ENCODE measurements at regions not wholly inside any gene's neighbourhood (a gene's known extent, or its start where the extent isn't known, plus 50 kb on each side); places are given as distances from the start of the nearest gene placed in this dataset.
"Not testable (repeated sequence)": the region's sequence is repeated elsewhere in the genome, so short reads cannot be mapped to it uniquely, and the experiment has no call there.

DNA sequence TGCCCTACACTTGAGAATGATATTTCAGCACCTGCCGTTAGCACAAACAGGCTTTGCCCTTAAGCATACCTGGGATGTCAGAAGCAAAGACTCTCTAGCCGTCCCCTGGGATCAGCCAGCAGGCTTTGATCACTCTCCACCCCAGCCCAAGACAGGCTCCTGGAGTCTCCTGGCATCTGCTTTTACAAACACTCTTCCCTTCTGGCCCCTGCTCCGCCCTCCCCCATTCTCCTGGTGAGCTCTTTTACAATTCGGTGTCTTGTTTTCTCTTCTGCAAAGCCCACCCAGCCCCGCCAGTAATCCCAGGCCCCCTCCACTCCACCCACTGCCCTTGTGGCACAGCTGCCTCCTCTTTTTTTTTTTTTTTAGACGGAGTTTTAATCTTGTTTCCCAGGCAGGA lies 50.4 kb downstream of the KATNIP start:
- DNase-seq (ENCODE audit: low read depth), result no peak

DNA sequence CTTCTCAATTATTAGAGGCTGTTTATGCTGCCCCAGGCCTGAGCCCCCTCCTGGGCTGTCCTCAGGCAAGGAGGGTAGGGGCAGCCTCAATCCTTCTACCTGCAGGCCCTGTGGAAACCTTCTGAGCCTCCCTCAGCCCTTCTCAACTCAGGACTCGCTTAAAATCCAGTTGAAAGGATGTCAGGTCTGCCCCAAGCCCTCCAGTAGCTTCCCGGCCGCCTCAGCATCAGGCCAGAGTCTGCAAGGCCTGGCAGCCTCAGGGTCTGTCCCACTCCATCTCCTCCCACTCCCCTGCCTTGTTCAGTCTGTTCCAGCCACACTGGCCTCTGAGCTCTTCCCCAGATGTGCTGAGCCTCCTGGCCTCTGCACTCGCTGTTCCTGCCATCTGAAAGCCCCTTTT lies 52.2 kb downstream of the KATNIP start:
- DNase-seq (ENCODE audit: low read depth), result no peak

DNA sequence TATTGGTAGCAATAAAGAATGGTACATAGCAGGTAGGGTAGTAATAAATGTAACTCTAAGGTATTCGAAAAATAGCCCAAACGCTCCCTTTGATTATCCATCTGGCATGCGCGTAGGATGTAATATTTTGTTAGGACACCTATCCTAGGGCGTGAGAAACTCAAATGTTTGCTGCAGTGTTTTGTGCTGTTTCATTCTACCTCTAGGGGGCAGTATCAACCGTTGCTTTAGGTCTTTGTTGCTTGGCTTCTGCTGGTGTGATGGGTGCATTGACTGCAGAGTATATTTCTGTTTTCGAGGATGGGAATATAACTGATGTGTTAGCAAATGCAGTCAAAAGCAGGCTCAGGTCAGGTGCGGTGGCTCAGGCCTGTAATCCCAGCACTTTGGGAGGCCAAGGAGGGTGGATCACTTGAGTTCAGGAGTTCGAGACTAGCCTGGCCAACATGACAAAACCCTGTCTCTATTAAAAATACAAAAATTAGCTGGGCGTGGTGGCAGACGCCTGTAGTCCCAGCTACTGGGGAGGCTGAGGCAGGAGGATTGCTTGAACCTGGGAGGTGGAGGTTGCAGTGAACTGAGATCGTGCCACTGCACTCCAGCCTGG lies 55.7 kb downstream of the KATNIP start:
- DNase-seq (ENCODE audit: low read depth), result peak; percentile 59

DNA sequence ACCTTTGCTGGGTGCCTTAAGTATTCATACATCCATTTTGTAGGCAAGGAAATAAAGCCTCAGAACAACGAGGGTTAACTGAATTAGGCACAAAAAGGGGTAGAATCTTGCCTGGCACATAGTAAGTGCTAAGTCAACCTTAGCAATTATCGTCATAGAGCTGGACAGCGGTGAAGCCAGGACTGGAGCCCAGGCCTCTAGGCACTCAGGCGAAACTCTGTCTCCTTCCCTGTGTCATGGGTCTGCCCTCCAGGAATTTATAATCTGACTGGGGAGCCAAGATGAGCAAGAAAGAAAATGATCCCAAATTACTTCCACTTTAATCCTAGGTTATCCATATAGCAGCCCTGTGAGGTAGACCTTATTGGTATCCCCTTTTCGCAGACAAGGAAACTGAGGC lies 61.4 kb downstream of the KATNIP start:
- DNase-seq (ENCODE audit: low read depth), result no peak

DNA sequence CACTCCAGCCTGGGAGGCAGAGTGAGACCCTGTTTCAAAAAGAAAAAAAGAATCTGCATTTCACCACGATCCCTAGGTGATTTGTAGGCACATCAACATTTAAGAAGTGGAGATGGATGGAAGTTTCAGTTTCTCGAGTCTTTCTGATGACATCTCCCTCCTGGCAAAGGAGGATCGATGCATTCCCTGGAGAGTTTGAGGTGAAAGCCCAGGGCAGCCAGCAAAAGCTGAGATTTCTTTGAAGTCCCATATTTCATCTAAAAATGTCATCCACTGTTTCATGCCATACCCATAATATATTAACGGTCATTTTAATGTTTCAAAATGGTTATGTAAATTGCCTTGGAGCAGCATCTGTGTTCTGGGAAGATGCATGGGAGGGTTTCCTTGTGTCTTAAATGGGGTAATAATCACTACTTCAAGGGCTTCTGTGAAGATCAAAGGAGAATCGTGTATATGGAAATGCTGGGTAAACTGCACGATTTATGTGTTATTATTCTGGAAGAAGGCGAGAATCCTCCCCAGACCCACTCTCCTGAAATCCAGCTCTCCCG lies 63.4 kb downstream of the KATNIP start:
- DNase-seq (ENCODE audit: low read depth), result no peak

DNA sequence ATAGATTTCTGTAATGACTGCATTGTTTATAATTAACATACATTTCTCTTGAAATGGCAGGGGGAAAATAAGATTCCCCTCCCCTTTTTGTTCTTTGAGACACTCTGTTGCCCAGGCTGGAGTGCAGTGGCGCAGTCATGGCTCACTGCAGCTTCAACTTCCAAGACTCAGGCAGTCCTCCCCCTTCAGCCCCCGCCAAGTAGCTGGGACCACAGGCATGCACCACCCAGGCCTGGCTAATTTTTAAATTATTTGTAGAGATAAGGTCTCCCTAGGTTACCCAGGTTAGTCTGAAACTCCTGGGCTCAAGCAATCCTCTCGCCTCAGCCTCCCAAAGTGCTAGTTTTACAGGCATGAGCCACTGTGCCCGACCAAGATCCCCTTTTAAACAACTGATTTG lies 67.7 kb downstream of the KATNIP start:
- no peak for DNase-seq (ENCODE audit: low read depth)

DNA sequence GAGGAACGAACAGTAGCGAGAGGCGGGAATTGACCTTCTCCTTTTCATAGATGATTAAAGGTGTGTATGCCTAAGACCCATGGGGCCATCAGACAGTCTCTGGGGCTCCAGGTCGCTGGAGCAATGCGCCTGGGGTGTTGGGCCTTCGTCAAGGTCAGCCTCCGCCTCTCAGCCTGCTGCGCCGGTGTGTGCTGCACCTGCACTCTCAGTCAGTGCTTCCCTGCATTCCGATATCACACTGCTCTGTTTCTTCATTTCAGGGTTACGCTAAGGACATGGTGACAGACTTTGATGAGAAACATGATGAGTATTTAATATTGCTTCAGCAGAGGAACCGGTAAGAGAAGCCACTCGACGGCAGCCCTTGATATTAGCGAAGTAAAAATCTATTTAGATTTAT lies 68.2 kb downstream of the KATNIP start:
- DNase-seq (ENCODE audit: low read depth), result no peak

DNA sequence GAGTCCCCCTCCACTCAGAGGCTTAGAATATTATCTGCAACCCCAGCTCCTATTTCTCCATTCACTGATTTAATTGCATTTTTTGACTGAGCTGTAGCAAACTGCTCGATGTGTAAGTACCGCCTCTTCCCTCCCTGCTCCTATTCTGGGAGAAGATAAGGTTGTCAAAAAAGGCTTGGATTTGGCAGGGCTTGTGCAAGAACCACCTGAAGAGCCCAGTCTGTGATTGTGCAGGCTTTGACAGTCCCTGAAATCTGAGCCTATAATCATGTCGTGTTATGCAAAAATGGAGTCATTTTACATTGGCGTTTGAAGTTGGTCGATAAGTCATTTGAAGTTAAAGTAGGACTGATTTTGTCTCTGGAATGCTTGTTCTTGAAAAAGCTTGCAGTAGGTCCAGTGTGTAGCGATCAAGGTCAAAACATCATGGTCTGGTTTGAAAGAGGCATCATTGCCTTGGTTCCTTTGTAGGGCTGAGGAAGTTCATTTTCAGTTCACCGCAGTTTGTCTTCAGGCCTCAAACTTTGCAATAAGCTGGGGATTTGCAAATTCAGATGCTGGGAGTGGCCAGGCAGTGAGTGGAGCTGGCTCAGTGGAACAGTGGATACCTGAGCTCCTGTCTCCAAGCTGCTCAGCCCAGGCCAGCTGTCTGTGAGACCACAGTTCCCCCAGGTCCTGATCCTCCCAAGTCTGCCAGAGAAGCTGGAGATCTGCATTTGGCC lies 68.8 kb downstream of the KATNIP start:
- no peak for DNase-seq (ENCODE audit: low read depth)

DNA sequence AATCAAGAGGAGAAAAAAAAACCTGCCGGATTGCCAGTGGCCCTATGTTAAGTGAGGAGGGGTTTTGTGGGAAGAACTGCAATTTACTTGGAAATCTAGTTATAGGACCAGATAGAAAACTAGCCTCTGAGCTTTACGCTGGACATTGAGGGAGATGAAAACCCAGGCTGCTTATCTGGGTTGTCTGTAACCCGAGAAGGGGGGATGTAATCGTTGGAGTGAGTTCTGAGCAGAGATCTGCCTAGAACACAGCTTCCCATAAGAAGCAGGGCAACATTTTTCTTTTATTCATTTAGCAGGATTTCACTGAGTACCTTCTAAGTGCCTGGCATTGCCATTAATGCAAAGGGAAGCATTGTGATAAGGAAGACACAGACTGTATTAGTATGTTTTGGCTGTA lies 70.6 kb downstream of the KATNIP start:
- no peak for DNase-seq (ENCODE audit: low read depth)

DNA sequence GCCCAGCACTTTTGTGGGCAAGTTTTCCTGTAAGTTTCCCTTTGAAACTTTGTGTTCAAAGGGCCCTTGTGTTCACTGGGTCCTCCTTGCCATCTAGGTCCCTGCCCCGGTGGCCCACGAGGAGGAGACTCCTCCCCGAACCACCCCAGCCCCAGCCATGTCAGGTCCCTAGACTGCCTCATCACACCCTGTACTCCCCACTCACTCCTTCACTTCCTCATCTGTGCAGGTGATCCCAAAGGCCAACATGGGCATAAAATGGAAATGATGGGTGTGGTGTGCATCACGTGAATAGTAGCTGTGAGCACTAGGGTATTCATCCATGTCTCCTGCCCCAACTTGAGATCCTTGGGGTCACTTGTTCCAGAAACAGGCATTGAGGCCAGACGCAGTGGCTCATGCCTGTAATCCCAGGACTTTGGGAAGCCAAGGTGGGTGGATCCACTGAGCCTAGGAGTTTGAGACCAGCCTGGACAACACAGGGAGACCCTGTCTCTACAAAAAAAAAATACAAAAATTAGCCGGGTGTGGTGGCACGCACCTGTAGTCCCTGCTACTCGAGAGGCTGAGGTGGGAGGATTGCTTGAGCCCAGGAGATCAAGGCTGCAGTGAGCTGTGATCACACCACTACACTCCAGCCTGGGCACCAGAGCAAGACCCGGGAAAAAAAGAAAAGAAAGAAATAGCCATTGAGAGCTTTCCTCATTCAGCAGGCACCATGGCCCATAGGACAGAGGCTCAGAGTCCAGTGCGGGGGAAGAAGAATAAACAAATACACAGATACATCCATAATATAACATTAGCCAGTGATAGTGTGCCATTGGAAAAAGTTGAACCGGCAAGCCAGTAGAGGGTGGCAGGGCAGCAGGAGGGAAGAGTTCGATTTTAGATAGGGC lies 74.5 kb downstream of the KATNIP start:
- no peak for DNase-seq (ENCODE audit: low read depth)

DNA sequence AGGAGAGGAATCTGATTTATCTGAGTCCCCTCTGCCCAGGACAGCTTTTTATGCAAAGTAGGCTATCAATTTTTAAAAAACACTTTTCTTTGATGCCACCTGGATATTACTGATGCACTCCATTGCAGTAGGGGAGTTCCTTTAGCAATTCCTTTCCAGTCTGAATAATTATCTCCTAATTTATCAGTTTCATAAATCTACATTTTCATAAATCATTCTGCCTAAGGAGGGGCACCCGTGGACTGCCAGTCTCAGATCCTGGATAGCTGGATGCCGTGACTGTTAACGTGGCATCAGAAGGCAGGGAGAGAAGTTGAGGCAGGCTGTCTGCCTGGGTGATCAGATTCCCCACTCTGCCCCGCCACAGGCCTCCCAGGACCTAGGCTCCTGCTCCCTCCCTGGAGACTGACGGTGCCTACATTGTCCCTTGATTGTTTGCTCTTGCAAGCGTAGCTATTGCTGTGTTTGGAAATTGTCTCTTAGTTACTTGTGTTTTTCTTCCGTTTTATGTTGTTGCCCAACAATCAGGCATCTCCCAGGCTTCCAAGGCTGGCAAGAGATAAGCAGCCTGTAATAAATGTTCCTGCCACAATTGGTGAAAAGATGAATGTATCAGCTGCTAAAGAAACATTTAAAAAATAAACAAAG lies 75.2 kb downstream of the KATNIP start:
- no peak for DNase-seq (ENCODE audit: low read depth)

DNA sequence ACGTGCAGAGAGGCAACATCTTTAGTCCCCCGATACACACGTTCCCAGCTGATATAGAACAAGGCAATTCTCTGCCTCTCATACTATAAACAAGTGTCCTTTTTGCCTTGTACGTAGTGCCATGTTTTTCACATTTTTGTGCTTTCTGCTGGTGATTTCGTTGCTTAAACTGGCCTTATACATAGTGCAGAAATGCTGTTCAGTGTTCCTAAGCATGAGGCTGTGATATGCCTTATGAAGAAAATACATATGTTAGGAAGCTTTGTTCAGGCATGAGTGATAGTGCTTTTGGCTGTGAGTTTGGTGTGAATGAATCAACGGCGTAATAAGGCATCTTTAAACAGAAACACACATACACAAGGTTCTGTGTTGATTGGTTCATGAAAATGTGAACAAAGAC lies 77.2 kb downstream of the KATNIP start:
- DNase-seq (ENCODE audit: low read depth), result no peak

DNA sequence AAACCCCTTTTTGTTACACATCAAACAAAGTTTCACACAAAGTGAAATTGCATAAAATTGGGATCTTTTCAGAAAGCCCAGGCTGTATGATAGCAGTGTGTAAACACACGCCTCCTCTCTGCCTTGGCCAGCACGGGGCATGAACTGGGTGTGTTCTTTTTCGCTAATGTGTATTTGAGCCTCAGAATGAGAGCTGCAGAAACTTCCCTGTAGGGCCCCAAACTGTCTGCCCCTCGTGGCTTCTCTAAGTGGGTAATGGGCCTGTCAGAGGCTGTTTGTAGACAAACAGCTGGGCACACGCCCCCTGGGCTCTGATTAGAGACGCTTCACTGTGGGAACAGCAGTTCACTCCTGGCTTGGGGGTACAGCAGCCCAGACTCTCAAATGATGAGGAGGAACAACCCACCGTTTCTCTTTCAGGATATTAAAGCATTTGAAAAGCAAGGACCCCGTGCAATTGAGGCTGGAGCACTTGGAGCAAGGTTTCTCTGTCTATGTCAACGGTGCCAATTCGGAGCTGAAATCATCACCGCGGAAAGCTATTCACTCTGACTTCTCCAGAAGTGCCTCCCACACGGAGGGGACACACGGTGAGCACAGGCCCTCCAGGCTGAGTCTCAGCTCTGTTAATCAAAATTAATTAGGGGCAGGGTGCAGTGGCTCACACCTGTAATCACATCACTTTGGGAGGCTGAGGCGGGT lies 78.4 kb downstream of the KATNIP start:
- DNase-seq (ENCODE audit: low read depth), result no peak

DNA sequence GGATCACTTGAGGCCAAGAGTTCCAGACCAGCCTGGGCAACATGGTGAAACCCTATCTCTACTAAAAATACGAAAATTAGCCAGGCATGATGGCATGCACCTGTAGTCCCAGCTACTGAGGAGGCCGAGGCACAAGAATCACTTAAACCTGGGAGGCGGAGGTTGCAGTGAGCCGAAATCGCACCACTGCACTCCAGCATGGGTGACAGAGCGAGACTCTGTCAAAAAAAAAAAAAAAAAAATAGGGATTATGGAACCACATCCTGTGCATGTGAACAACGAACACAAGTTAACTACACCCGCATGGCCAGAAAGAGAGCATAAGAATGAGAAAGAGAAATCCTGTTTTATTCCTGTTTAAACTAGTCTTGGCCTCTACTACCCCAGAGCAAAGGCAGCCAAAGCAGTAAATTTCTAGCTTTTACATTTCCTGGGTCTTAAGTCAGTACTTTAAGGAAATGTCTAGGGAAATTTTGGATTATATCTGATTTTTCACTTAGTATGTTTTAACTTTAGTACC lies 79.1 kb downstream of the KATNIP start:
- DNase-seq (ENCODE audit: low read depth), result not testable (repeated sequence)

DNA sequence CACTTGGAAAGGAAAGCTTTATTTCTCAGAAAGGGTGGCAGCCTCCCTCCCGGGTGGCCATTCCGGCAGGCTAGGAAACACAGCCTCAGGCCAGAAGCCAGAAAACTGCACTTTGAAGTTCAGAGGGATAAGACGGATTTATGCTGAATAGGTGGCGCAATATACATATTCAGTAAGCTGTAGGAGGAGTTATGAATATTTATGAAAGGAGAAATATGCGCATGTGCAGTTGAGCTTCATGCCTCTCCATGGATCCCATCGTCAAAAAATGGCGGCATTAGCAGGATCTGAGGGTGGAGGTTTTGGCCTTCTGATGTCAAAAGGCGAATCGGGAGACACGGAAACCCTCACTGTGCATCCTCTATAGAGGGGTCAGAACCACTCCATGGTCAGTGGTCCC lies 82.3 kb downstream of the KATNIP start:
- DNase-seq (ENCODE audit: low read depth), result no peak

DNA sequence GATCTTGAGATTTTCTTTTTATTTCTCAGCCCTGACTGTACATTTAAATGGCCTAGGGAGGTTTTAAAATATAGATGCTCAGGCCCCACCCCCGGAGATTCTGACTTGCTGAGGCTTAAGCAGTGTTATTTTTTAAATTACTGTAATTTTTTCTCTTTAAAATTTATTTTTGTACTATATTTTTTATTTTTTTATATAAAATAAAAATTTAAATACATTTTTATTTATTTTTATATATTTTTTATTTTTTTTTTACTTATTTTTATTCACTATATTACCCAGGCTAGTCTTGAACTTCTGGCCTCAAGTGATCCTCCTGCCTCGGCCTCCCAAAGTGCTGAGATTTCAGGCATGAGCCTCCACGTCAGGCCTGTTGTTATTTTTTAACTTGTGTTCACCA lies 83.3 kb downstream of the KATNIP start:
- DNase-seq (ENCODE audit: low read depth), result no peak

DNA sequence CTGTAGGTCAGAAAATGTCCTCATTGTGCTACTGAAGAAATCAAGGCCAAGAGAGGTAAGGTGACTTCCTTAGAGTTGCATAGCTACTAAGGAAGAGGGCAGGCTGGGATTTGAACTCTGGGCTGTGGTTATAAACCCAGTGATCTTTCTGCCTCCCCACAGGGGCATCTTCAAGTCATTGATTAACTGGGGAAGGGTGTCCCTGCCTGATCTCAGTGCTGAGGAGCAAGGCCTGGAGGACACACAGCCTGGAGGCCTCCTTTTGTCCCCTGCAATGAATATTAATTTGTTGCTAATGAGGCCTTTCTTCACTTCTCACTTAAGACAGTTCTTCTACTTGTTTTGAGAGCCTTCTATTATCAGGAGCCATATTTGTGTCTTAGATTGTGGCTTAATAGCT lies 83.8 kb downstream of the KATNIP start:
- no peak for DNase-seq (ENCODE audit: low read depth)

DNA sequence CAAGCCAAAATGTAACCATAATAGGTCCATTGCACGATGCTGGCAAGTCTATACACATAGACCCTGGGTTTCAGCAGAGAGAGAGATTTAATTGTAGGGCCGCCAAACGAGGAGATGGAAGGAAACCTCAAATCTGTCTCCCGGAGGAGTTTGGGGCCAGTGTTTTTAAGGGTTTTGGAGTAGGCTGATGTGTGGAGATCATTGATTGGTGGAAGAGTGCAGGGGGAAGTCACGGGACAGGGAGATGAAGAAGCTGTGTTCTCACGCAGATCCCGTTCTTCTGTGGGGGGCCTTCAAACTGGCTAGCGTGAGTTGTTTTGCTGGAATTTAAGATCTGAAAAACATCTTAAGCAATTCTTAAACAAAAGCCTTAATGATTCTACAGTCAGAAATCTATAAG lies 84.8 kb downstream of the KATNIP start:
- no peak for DNase-seq (ENCODE audit: low read depth)

DNA sequence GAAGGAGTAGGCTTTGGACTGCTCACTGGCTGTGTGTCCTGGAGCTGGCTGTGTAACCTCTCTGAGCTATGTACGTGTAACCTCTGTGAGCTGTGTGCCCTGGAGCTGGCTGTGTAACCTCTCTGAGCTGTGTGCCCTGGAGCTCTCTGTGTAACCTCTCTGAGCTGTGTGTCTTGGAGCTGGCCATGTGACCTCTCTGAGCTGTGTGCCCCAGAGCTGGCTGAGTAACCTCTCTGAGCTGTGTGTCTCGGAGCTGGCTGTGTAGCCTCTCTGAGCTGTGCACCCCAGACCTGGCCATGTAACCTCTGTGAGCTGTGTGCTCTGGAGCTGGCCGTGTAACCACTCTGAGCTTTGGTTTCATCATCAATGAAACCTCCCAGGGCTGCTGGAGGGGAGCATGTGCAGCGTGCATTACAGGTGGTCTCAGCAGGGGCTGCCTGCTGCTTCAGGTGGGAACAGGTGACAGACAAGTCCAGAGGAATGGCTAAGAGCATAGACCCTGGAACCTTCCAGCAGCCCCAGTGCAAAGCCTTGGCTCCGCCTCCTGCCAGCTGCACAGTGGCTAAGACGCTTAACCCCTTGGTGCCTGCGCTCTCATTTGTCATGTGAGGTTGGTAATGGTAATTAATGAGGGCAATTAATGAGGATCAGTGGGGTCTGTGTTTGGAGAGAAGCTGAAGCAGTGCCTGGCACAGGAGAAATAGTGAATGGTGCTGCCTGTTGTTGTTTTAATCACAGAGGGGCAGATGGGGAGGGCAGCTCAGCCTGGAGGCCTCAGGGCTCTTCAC lies 86.7 kb downstream of the KATNIP start:
- no peak for DNase-seq (ENCODE audit: low read depth)

DNA sequence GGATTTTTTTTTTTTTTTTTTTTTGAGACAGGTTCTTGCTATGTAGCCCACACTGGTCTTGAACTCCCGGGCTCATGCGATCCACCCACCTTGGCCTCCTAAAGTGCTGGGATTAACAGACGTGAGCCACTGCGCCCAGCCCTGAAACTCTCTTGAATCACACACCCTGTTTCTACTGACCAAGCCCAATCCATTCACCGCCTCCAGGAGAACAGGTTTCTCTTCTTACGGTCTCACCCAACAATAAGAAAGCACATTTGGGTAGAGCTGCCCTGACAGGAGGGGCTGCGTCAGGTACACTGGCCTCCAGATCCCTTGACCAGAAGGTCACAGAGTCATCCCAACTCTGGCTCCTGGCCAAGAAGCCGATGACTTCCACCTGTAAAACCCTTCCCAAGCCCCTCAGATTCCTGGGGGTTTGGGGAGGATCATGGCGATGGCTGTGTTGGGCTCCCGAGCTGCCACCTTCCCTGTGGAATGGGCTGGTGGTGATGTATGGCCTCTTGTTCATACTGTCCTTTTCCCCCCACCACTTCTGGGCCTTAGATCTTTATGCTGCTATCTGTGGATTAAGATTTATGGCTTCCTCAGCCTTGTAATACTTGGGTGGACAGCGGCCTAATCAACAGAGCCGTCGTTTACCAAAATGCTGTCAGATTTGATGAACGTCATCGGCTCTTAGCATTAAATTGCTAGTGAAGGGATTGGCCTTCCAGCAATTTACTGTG lies 89.1 kb downstream of the KATNIP start:
- no peak for DNase-seq (ENCODE audit: low read depth)
